ENCODE measurements at regions not wholly inside any gene's neighbourhood (a gene's known extent, or its start where the extent isn't known, plus 50 kb on each side); places are given as distances from the start of the nearest gene placed in this dataset.
A peak's percentile ranks its signal among the peaks of the same experiment; 100 is the strongest.

GRCh38 chr5:3126639-3127038 lies 375.2 kb upstream of the IRX2 start:
- Mint-ChIP-seq H3K36me3 (no peaks in the 10 kb centered on the region), H3K4me3 (no peak overlapping the region), H3K4me1 (peaks cover 56% of the 10 kb centered on the region), H3K9me3 (no peaks in the 10 kb centered on the region), H3K27me3 (ENCODE audit: low read depth) (peaks cover 73% of the 10 kb centered on the region), H3K27ac (no peak overlapping the region)
- no peak for ATAC-seq
- ChIA-PET CTCF (no interaction called here), POLR2A (interaction anchor here (0.8 kb wide), 1 partner anchor 22 kb away, joined by 3 read pairs; no protein-coding TSS in a partner anchor)
- TF ChIP-seq NR2C2 (CRISPR knock-in tag; IDR thresholded peaks at IDR 0.05) (no peak), E2F1 (CRISPR knock-in tag; IDR thresholded peaks at IDR 0.05) (no peak), ZNF219 (CRISPR knock-in tag; IDR thresholded peaks at IDR 0.05; ENCODE audit: borderline replicate concordance) (no peak), CREM (CRISPR knock-in tag; IDR thresholded peaks at IDR 0.05) (no peak), NFYB (CRISPR knock-in tag; conservative IDR thresholded peaks at IDR 0.05; ENCODE audit: low read depth) (no peak), SOX15 (CRISPR knock-in tag; IDR thresholded peaks at IDR 0.05) (no peak), ZNF532 (CRISPR knock-in tag; IDR thresholded peaks at IDR 0.05; ENCODE audit: borderline replicate concordance) (no peak), HMGXB4 (CRISPR knock-in tag; IDR thresholded peaks at IDR 0.05) (no peak), FOXJ3 (CRISPR knock-in tag; IDR thresholded peaks at IDR 0.05; ENCODE audit: borderline replicate concordance) (no peak), ZBTB43 (CRISPR knock-in tag; IDR thresholded peaks at IDR 0.05) (no peak), ZNF232 (CRISPR knock-in tag; IDR thresholded peaks at IDR 0.05) (no peak)
- DNase-seq (ENCODE audit: low spot score), result no peak

DNA sequence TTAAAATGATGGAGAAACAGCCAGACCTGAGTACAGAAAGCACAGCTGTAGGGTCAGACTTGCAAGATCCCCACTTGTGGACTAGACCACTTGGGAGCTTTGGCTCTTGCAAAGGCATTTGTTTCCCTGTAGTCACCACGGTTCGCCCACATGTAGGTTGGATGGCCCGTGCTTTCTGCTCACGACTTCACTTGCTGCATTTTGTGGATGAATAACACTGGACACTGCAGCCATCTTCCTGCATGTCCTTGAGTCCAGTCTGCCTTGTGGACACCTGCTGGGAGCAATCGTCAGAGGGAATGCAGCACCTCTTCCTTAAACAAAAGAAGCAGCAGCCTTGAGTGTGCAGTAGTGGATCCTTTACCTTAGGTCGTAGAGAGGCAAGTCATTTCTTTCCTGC lies 372.9 kb upstream of the IRX2 start:
- peak; percentile 13; the same call in 1 of the 2 replicates for ATAC-seq
- Mint-ChIP-seq H3K27me3 (ENCODE audit: low read depth) (peaks cover 83% of the 10 kb centered on the region), H3K4me1 (peaks cover 72% of the 10 kb centered on the region), H3K36me3 (no peaks in the 10 kb centered on the region), H3K9me3 (no peaks in the 10 kb centered on the region), H3K27ac (peak overlapping the region; percentile 33; the same call in 1 of the 2 replicates), H3K4me3 (no peak overlapping the region)
- TF ChIP-seq ZNF121 (CRISPR knock-in tag; IDR thresholded peaks at IDR 0.05), result 0 out of 2 replicates have a peak, but pooled peaks have one; percentile 2
- TF ChIP-seq, protein P1, sequence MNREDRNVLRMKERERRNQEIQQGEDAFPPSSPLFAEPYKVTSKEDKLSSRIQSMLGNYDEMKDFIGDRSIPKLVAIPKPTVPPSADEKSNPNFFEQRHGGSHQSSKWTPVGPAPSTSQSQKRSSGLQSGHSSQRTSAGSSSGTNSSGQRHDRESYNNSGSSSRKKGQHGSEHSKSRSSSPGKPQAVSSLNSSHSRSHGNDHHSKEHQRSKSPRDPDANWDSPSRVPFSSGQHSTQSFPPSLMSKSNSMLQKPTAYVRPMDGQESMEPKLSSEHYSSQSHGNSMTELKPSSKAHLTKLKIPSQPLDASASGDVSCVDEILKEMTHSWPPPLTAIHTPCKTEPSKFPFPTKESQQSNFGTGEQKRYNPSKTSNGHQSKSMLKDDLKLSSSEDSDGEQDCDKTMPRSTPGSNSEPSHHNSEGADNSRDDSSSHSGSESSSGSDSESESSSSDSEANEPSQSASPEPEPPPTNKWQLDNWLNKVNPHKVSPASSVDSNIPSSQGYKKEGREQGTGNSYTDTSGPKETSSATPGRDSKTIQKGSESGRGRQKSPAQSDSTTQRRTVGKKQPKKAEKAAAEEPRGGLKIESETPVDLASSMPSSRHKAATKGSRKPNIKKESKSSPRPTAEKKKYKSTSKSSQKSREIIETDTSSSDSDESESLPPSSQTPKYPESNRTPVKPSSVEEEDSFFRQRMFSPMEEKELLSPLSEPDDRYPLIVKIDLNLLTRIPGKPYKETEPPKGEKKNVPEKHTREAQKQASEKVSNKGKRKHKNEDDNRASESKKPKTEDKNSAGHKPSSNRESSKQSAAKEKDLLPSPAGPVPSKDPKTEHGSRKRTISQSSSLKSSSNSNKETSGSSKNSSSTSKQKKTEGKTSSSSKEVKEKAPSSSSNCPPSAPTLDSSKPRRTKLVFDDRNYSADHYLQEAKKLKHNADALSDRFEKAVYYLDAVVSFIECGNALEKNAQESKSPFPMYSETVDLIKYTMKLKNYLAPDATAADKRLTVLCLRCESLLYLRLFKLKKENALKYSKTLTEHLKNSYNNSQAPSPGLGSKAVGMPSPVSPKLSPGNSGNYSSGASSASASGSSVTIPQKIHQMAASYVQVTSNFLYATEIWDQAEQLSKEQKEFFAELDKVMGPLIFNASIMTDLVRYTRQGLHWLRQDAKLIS (CRISPR knock-in tag; IDR thresholded peaks at IDR 0.05; ENCODE audit: borderline replicate concordance), result no peak
- 0 out of 2 replicates have a peak, but pooled peaks have one; percentile 7 for TF ChIP-seq MAX (CRISPR knock-in tag; IDR thresholded peaks at IDR 0.05)
- no peak for TF ChIP-seq ATF2 (CRISPR knock-in tag; IDR thresholded peaks at IDR 0.05; ENCODE audit: borderline replicate concordance, low read depth)
- ChIA-PET CTCF (no interaction called here), POLR2A (no interaction called here)
- DNase-seq (ENCODE audit: low spot score), result no peak

Measured in WTC11 (cell line).